HEK293 (cell line): ENCODE measurements at regions not wholly inside any gene's neighbourhood (a gene's known extent, or its start where the extent isn't known, plus 50 kb on each side); places are given as distances from the start of the nearest gene placed in this dataset.

Source experiments
- ATF2 ChIP-seq: fragments of 450-650 bp; formaldehyde crosslinking; IDR thresholded peaks from 2 replicates; pipeline ENCODE4 v1.5.1; 2016; ENCODE audit warnings: missing biosample characterization, missing genetic modification characterization, low read depth
- CTCF ChIP-seq: fragments of 450-650 bp; formaldehyde crosslinking; IDR thresholded peaks from 2 replicates; pipeline ENCODE4 v1.5.1; 2016; ENCODE audit warnings: missing biosample characterization, missing genetic modification characterization
- KLF16 ChIP-seq: fragments of 450-650 bp; formaldehyde crosslinking; IDR thresholded peaks from 2 replicates; pipeline ENCODE4 v1.5.1; 2017; ENCODE audit warnings: missing biosample characterization, missing genetic modification characterization
- REST ChIP-seq: fragments of 450-650 bp; formaldehyde crosslinking; IDR thresholded peaks from 2 replicates; pipeline ENCODE4 v1.5.1; 2016; ENCODE audit warnings: missing biosample characterization, missing genetic modification characterization
- ZFP69B ChIP-seq: fragments of 450-650 bp; formaldehyde crosslinking; IDR thresholded peaks from 2 replicates; pipeline ENCODE4 v1.5.1; 2016; ENCODE audit warnings: missing biosample characterization, missing genetic modification characterization
- ZNF580 ChIP-seq: fragments of 450-650 bp; formaldehyde crosslinking; IDR thresholded peaks from 2 replicates; pipeline ENCODE4 v1.5.1; 2016; ENCODE audit warnings: missing biosample characterization, missing genetic modification characterization

GRCh38 chr2:217199255-217199630, 339.4 kb upstream of the TNP1 start:
- no peak for TF ChIP-seq CTCF (tag by site-specific recombination)
- TF ChIP-seq ZFP69B = no peak
- no peak for TF ChIP-seq ATF2 (tag by site-specific recombination)
- no peak for TF ChIP-seq KLF16 (tag by site-specific recombination)
- no peak for TF ChIP-seq ZNF580 (tag by site-specific recombination)
- no peak for TF ChIP-seq REST
